Cerebellar cortex (tissue), 1 donor: ENCODE measurements at regions not wholly inside any gene's neighbourhood (a gene's known extent, or its start where the extent isn't known, plus 50 kb on each side); places are given as distances from the start of the nearest gene placed in this dataset.
"Not testable (repeated sequence)": the region's sequence is repeated elsewhere in the genome, so short reads cannot be mapped to it uniquely, and the experiment has no call there.

ENCODE experiments used
- DNase-seq: peaks from one replicate; pipeline ENCODE4 v3.0.0-alpha.2; 2015; ENCODE audit warnings: low spot score

DNA sequence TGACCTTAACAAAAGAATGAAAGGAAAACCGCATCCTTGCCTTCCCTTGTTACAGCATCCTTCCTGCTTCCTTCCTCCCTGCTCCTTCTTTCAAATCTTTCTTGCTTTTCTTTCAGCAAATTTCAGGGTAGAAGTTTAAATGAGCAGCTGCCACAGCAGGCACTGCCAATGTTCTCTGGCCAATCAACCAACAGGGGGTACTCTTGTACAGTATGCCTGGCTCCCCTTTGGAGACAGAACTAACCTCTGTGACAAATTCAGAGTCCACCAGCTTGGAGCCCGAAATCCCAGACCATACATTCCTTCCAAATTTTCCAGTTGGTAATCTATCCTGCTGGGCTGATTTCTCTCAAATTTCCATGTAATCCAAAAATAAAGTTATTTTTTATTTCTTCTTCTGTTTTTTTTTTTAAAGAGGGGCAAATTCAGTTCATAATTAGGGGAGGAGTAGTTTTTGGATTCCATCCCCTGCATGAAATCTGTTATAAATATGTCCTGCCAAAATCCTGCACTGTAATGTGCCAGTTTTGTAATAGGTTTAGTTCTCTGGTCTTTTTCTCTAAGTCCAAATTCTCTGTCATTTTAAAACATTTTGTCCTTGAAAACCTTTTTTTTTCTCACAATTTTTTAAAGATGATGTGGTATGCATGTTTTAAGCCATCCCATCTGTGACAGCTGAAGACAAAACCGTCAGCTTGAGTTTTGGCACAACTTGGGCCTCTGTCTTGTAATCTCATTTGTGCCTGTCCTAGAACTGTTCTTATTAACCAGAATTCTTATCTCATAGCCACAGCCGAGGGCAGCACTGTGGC lies 610.0 kb upstream of the LMO3 start:
- no peak for DNase-seq

DNA sequence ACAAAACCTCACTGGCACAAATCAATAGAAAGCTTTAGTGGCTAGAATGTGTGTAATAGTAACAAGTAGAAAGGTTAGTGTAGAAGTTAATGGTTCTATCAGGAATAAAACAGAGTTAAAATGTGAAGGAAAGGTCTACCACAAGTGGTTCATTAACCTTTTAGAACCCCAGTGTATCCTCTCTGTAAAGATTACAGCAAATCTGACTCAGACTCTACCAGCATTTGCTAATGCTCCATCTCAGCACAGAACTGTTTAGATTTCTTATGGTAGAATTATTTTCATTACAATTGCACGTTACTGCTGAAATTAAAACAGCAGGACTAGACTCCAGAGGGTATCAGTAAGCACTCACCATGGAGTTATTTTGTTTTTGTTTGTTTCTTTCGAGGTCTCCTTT lies 609.0 kb upstream of the LMO3 start:
- DNase-seq, result no peak

DNA sequence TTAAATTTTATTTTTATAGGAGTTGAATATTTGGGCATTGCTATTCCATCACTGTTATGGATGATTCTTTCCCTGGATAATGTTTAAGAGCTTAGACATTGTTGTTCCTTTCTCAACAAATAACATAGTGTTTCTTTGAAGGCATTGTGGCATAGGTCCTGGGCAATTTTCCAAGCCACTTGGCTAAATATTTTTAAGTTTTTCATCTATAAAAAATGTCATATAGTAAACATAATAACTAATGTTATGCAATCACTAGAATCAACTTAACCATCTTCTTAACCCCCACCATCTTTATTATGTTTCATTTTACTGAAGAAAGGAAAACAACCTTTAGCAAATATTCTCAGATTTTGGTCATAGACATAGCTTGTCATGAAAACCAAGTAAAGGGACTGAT lies 600.6 kb upstream of the LMO3 start:
- DNase-seq, result no peak

DNA sequence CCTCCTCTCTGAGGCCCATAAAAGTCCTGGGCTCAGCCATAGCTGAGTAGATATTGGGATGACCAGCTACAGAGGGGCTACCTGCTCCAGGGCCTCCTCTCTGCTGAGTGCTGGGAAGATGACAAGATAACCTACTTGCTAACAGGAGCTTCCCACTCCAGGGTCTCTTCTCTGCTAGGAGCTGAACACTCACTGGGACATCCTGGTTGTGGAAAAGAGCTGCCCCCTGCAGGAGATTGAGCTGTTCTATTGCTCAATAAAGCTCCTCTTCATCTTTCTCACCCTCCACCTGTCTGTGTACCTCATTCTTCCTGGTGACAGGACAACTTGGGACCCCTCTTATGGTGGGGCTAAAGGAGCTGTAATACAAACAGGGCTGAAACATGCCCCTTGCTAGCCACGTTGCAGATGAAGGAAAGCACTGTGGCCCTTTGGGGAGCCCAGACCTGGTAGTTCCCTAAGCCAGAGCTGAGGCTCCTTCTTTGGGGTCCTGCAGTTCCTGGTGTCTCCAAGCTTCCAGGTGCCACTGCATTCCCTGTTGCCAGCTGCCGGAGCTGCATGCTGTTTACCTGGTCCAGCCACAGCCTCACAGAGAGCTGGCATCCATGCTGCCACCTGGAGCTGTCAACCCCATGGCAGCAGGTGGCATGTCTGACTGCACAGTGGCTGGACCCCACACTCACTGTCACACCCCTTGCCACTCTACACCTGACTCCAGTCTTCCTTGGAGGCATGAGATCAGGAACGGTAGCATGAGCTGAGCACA lies 598.5 kb upstream of the LMO3 start:
- no peak for DNase-seq

DNA sequence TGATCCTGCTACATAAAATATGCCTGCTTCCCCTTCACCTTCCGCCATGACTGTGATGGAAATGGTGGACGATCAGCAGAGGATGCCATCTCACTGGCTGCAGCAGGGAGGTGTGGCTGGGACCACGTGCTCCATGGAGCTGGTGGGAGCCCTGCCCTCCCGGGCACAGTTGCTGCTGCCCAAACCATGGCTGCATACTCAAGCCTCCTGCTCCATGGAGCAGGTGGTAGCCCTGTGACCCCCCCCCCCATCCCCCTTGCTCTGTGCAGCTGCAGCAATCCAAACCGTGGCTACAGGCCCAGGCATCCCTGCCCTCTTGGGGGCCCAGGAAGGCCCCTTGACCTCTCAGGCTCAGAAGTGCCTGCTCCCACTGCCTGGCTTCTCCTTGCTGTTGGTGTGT lies 597.5 kb upstream of the LMO3 start:
- DNase-seq, result no peak

GRCh38 chr12:17197971-17198370 lies 592.0 kb upstream of the LMO3 start:
- no peak for DNase-seq

GRCh38 chr12:17192721-17193120 lies 586.8 kb upstream of the LMO3 start:
- DNase-seq, result no peak

- DNase-seq, result no peak
These were observed 563.9 kb upstream of the LMO3 start for GRCh38 chr12:17169726-17170471.

DNA sequence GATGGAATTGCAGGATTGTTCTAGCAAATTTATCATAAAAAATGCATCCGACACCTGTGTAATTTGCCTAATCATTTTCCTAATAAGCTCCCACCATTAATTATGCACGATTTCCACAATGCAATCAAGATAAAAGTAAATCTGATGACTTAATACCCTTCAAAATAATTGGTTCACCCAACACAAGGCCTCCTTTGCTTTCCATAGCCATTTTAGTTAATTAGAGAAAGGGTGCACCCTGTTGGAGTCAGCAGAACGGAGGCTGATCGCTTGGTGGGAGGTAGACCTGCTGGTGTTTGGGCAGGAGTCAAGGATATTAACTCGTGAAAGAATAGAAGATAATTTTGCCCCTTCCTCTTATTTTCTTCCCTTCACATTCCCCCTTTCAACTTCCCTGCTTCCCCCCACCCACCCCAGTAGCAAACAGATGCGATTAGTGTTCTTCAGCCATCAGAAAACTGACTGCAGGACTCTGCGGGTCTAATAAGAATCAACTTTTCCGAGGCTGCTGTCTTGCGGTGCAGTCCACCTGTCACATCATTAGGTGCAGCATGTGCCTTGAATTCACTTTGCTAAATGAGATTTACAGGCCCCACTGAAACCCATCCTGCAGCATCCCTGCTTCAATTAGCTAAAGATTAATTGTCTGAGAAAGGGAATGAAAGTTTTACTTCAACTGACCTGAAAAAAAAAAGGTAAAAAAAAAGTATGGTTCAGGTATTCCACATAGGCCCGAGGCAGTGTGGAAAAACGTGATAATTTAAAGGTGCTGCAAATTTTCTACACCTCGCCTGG lies 553.7 kb upstream of the LMO3 start:
- no peak for DNase-seq

GRCh38 chr12:17158201-17158600 lies 552.2 kb upstream of the LMO3 start:
- no peak for DNase-seq

GRCh38 chr12:17151917-17152316 lies 546.0 kb upstream of the LMO3 start:
- DNase-seq, result no peak

- DNase-seq, result no peak
These were observed 542.7 kb upstream of the LMO3 start for GRCh38 chr12:17148706-17149105.

- DNase-seq, result no peak
These were observed 536.9 kb upstream of the LMO3 start for GRCh38 chr12:17142856-17143255.

DNA sequence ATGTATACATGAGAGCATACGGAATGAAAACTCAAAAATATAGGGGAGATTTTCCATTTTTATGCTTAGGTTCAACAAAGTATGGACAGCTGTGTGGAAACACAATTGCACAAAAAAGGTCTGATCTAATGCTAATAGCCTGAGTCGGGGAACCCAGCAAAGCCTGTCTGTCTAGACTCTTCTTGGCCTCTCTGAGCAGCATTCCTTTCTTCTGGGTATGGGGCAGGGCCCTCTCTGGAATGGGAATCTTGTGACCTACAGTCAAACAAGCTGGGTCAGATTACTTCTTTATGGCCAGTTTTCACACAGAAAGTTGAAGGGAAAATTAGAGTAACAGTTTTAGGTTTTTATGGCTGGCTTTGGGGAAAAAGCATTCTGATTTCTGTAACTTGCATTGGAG lies 534.0 kb upstream of the LMO3 start:
- no peak for DNase-seq

GRCh38 chr12:17137396-17137795 lies 531.4 kb upstream of the LMO3 start:
- no peak for DNase-seq

GRCh38 chr12:17134315-17134714 lies 528.4 kb upstream of the LMO3 start:
- no peak for DNase-seq

GRCh38 chr12:17132336-17132735 lies 526.4 kb upstream of the LMO3 start:
- no peak for DNase-seq

DNA sequence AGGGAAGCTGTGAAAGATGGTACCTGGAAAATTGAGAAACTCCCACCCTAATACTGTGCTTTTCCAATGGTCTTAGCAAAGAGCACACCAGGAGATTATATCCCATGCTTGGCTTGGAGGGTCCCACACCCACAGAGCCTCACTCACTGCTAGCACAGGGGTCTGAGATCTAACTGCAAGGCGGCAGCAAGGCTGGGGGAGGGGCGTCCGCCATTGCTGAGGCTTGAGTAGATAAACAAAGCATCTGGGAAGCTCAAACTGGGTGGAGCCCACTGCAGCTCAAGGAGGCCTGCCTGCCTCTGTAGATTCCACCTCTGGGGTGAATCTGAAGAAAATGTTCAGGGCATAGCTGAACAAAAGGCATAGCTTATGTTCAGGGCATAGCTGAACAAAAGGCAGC lies 510.6 kb upstream of the LMO3 start:
- not testable (repeated sequence) for DNase-seq

- no peak for DNase-seq
These were observed 504.4 kb upstream of the LMO3 start for GRCh38 chr12:17110316-17110715.

GRCh38 chr12:17108877-17109541 lies 503.0 kb upstream of the LMO3 start:
- no peak for DNase-seq

DNA sequence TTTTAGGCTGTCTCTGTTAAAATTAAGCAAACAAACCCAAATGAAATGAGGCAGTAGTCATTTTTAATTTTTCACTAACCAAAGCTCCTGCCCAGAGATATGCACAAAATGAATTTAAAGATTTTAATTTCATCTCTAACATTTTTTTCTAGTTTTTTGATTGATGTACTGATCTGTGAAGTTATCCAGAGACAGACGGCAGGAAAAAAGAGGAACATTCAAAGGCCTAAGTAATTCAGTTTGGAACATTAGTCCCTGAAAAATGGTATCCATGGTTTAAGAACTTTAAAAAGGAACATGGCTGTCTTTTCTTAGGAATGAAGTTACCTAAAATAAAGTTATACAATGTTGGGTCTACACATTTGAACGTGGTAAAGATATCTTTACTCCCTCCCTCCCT lies 498.8 kb upstream of the LMO3 start:
- no peak for DNase-seq
